GM12875 (cell line): ENCODE measurements at regions not wholly inside any gene's neighbourhood (a gene's known extent, or its start where the extent isn't known, plus 50 kb on each side); places are given as distances from the start of the nearest gene placed in this dataset.

ENCODE experiments used
- H3K4me3 ChIP-seq: one replicate; pipeline ENCODE4 v1.5.1; 2011; ENCODE audit warnings: low read depth, low read length, control low read depth
- CTCF ChIP-seq: IDR thresholded peaks from 2 replicates; pipeline ENCODE4 v1.5.1; 2011; ENCODE audit warnings: low read depth, mild to moderate bottlenecking, control low read depth, inconsistent platforms, low read length, moderate library complexity, borderline replicate concordance; ENCODE audit not compliant: insufficient read depth

- no peak for TF ChIP-seq CTCF
These were observed 161.4 kb upstream of the CAMK1G start for GRCh38 chr1:209421978-209422680.

GRCh38 chr1:209425959-209426358, 157.6 kb upstream of the CAMK1G start:
- no peak for TF ChIP-seq CTCF

More at GRCh38 chr1:209421978-209422680, 161.4 kb upstream of the CAMK1G start:
- H3K4me3 ChIP-seq, result no peak overlapping the region

GRCh38 chr1:209427277-209427676, 156.2 kb upstream of the CAMK1G start:
- no peak overlapping the region for H3K4me3 ChIP-seq
- TF ChIP-seq CTCF, result no peak

More at GRCh38 chr1:209425959-209426358, 157.6 kb upstream of the CAMK1G start:
- no peak overlapping the region for H3K4me3 ChIP-seq

- H3K4me3 ChIP-seq, result no peak overlapping the region
- TF ChIP-seq CTCF, result no peak
These were observed 155.7 kb upstream of the CAMK1G start for GRCh38 chr1:209427811-209428210.

GRCh38 chr1:209428241-209428921, 155.1 kb upstream of the CAMK1G start:
- no peak overlapping the region for H3K4me3 ChIP-seq
- TF ChIP-seq CTCF, result no peak

GRCh38 chr1:209429611-209430010, 153.9 kb upstream of the CAMK1G start:
- TF ChIP-seq CTCF, result no peak
- H3K4me3 ChIP-seq, result no peak overlapping the region

- TF ChIP-seq CTCF, result no peak
- no peak overlapping the region for H3K4me3 ChIP-seq
These were observed 153.4 kb upstream of the CAMK1G start for GRCh38 chr1:209430107-209430506.
